ENCODE measurements at regions not wholly inside any gene's neighbourhood (a gene's known extent, or its start where the extent isn't known, plus 50 kb on each side); places are given as distances from the start of the nearest gene placed in this dataset.

DNA sequence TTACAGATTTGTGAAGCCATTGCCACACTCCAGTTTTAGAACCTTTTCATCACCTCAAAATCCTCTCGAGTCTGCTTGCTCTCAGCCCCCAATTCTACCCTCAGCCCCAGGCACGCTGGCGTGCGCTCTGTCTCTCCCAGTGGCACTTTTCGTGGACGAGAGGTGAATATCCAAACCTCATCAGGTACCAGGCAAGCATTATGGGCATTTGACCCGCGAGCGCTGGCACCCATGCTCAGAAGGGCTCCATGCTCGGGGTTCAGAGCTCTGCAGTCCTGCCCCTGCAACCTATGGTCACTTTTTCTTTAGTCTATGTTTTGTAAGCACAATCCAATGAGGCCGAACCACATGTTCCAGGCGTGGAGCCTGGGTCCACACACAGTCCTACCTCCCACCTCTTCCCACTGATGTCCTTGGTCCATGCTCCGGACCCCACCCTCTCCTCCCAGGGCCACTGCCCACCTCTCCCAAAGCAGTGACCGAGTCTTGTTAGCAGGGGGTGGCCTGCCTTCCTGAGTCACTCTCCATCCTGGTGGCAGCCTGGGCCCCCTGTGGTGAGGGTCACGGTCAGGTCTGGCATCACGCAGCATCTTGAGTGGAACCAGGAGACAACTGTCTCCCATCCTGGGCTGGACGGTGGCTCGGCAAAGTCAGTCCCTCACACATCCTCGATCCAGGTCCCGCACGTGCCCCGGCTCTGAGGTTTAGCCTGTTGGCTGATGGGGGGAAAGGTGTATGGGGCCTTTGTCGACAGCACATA lies 256.9 kb downstream of the NDUFA10 start:
- H3K4me3 ChIP-seq (ENCODE audit: low read depth, low read length, poor library complexity, severe bottlenecking) = no peak overlapping the region
- H3K27me3 ChIP-seq (ENCODE audit: insufficient read depth, low read length) = peaks cover 6% of the 10 kb centered on the region; the same call in 1 of the 2 replicates
- H3K27ac ChIP-seq (ENCODE audit: low read depth, low read length, poor library complexity, severe bottlenecking) = no peak overlapping the region
- no peaks in the 10 kb centered on the region for H3F3A ChIP-seq (ENCODE audit: insufficient read depth, low read length)
- H3K79me2 ChIP-seq (ENCODE audit: insufficient read depth, low read length) = no peaks in the 10 kb centered on the region
- H3K4me1 ChIP-seq (ENCODE audit: insufficient read depth, low read length, severe bottlenecking) = no peaks in the 10 kb centered on the region
- no peaks in the 10 kb centered on the region for H3K36me3 ChIP-seq (ENCODE audit: insufficient read depth, low read length)
- H3K9ac ChIP-seq (ENCODE audit: low read length) = no peak overlapping the region
- no peak overlapping the region for H2AFZ ChIP-seq (ENCODE audit: low read length)
- no peaks in the 10 kb centered on the region for H4K20me1 ChIP-seq (ENCODE audit: insufficient read depth, low read length)
- TF ChIP-seq, protein P1, sequence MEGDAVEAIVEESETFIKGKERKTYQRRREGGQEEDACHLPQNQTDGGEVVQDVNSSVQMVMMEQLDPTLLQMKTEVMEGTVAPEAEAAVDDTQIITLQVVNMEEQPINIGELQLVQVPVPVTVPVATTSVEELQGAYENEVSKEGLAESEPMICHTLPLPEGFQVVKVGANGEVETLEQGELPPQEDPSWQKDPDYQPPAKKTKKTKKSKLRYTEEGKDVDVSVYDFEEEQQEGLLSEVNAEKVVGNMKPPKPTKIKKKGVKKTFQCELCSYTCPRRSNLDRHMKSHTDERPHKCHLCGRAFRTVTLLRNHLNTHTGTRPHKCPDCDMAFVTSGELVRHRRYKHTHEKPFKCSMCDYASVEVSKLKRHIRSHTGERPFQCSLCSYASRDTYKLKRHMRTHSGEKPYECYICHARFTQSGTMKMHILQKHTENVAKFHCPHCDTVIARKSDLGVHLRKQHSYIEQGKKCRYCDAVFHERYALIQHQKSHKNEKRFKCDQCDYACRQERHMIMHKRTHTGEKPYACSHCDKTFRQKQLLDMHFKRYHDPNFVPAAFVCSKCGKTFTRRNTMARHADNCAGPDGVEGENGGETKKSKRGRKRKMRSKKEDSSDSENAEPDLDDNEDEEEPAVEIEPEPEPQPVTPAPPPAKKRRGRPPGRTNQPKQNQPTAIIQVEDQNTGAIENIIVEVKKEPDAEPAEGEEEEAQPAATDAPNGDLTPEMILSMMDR (IDR thresholded peaks at IDR 0.05; ENCODE audit: low read length) = no peak
- no peak for TF ChIP-seq EZH2 (IDR thresholded peaks at IDR 0.05; ENCODE audit: borderline replicate concordance, low read length)
- H3K9me2 ChIP-seq (ENCODE audit: low read depth, low read length) = no peaks in the 10 kb centered on the region
- peaks cover 3% of the 10 kb centered on the region; the same call in 1 of the 2 replicates for H3K9me3 ChIP-seq (ENCODE audit: low read length)
- no peak overlapping the region for H3K4me2 ChIP-seq (ENCODE audit: low read length)

GRCh38 chr2:239767021-239767905 lies 257.9 kb downstream of the NDUFA10 start:
- Histone ChIP-seq H3K4me2 (ENCODE audit: low read length) (no peak overlapping the region), H3F3A (ENCODE audit: insufficient read depth, low read length) (no peaks in the 10 kb centered on the region), H3K79me2 (ENCODE audit: insufficient read depth, low read length) (no peaks in the 10 kb centered on the region), H3K27me3 (ENCODE audit: insufficient read depth, low read length) (peaks cover 6% of the 10 kb centered on the region; the same call in 1 of the 2 replicates), H3K36me3 (ENCODE audit: insufficient read depth, low read length) (no peaks in the 10 kb centered on the region), H3K4me3 (ENCODE audit: low read depth, low read length, poor library complexity, severe bottlenecking) (no peak overlapping the region), H3K9me3 (ENCODE audit: low read length) (peaks cover 3% of the 10 kb centered on the region; the same call in 1 of the 2 replicates), H4K20me1 (ENCODE audit: insufficient read depth, low read length) (no peaks in the 10 kb centered on the region), H3K9me2 (ENCODE audit: low read depth, low read length) (no peaks in the 10 kb centered on the region), H3K4me1 (ENCODE audit: insufficient read depth, low read length, severe bottlenecking) (no peaks in the 10 kb centered on the region), H2AFZ (ENCODE audit: low read length) (no peak overlapping the region), H3K27ac (ENCODE audit: low read depth, low read length, poor library complexity, severe bottlenecking) (no peak overlapping the region), H3K9ac (ENCODE audit: low read length) (no peak overlapping the region)
- TF ChIP-seq, protein P1 (IDR thresholded peaks at IDR 0.05; ENCODE audit: low read length) = no peak
- TF ChIP-seq EZH2 (IDR thresholded peaks at IDR 0.05; ENCODE audit: borderline replicate concordance, low read length) = no peak

- TF ChIP-seq, protein P1 (IDR thresholded peaks at IDR 0.05; ENCODE audit: low read length) = no peak
- H3K27me3 ChIP-seq (ENCODE audit: insufficient read depth, low read length) = no peaks in the 10 kb centered on the region; the same call in 1 of the 2 replicates
- H3K9ac ChIP-seq (ENCODE audit: low read length) = no peak overlapping the region
- no peak overlapping the region for H2AFZ ChIP-seq (ENCODE audit: low read length)
- no peaks in the 10 kb centered on the region for H3K9me3 ChIP-seq (ENCODE audit: low read length)
- no peak overlapping the region for H3K4me3 ChIP-seq (ENCODE audit: low read depth, low read length, poor library complexity, severe bottlenecking)
- H3F3A ChIP-seq (ENCODE audit: insufficient read depth, low read length) = no peaks in the 10 kb centered on the region
- H3K9me2 ChIP-seq (ENCODE audit: low read depth, low read length) = no peaks in the 10 kb centered on the region
- H3K4me1 ChIP-seq (ENCODE audit: insufficient read depth, low read length, severe bottlenecking) = no peaks in the 10 kb centered on the region
- no peak overlapping the region for H3K27ac ChIP-seq (ENCODE audit: low read depth, low read length, poor library complexity, severe bottlenecking)
- H3K4me2 ChIP-seq (ENCODE audit: low read length) = no peak overlapping the region
- H3K36me3 ChIP-seq (ENCODE audit: insufficient read depth, low read length) = no peaks in the 10 kb centered on the region
- no peaks in the 10 kb centered on the region for H3K79me2 ChIP-seq (ENCODE audit: insufficient read depth, low read length)
- H4K20me1 ChIP-seq (ENCODE audit: insufficient read depth, low read length) = no peaks in the 10 kb centered on the region
These were observed 259.2 kb downstream of the NDUFA10 start for GRCh38 chr2:239765911-239766310.

Data from OCI-LY1 (cell line).